ENCODE measurements at regions not wholly inside any gene's neighbourhood (a gene's known extent, or its start where the extent isn't known, plus 50 kb on each side); places are given as distances from the start of the nearest gene placed in this dataset.

GRCh38 chr16:75918109-75918508 is 191.8 kb upstream of the CPHXL start:
- TF ChIP-seq, protein P1, sequence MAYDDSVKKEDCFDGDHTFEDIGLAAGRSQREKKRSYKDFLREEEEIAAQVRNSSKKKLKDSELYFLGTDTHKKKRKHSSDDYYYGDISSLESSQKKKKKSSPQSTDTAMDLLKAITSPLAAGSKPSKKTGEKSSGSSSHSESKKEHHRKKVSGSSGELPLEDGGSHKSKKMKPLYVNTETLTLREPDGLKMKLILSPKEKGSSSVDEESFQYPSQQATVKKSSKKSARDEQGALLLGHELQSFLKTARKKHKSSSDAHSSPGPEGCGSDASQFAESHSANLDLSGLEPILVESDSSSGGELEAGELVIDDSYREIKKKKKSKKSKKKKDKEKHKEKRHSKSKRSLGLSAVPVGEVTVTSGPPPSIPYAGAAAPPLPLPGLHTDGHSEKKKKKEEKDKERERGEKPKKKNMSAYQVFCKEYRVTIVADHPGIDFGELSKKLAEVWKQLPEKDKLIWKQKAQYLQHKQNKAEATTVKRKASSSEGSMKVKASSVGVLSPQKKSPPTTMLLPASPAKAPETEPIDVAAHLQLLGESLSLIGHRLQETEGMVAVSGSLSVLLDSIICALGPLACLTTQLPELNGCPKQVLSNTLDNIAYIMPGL (CRISPR knock-in tag; IDR thresholded peaks at IDR 0.05; ENCODE audit: borderline replicate concordance): no peak
- TF ChIP-seq CTCF (IDR thresholded peaks at IDR 0.05) (no peak), NR3C1 (IDR thresholded peaks at IDR 0.05) (no peak)
